GM18951 (cell line): ENCODE measurements at regions not wholly inside any gene's neighbourhood (a gene's known extent, or its start where the extent isn't known, plus 50 kb on each side); places are given as distances from the start of the nearest gene placed in this dataset.
"Not testable (repeated sequence)": the region's sequence is repeated elsewhere in the genome, so short reads cannot be mapped to it uniquely, and the experiment has no call there.

ENCODE experiments used
- POLR2A ChIP-seq: IDR thresholded peaks from 4 replicates; pipeline ENCODE4 v1.6.1; 2011; ENCODE audit warnings: mild to moderate bottlenecking; ENCODE audit not compliant: insufficient read length, insufficient read depth; ENCODE audit errors: extremely low read depth
- in situ Hi-C: fragments of 300-500 bp; cut with MboI; formaldehyde crosslinking; loops from one replicate; pipeline ENCODE4 v1.12.0; 2022; ENCODE audit warnings: low sequenced_read_pairs, mixed read lengths, inconsistent platforms; ENCODE audit not compliant: unreplicated experiment

- TF ChIP-seq POLR2A, result no peak
Observed at GRCh38 chr1:22210636-22211035, 67.7 kb upstream of the WNT4 start.

GRCh38 chr1:22211459-22211858 lies 68.6 kb upstream of the WNT4 start:
- in situ Hi-C loops, result not testable (repeated sequence)

More at GRCh38 chr1:22210636-22211035, 67.7 kb upstream of the WNT4 start:
- in situ Hi-C loops, result no loop called here

GRCh38 chr1:22212400-22213233 lies 69.7 kb upstream of the WNT4 start:
- TF ChIP-seq POLR2A, result no peak
- in situ Hi-C loops, result no loop called here

GRCh38 chr1:22216210-22216883 lies 73.5 kb upstream of the WNT4 start:
- TF ChIP-seq POLR2A, result no peak
- in situ Hi-C loops, result loop anchor here (5.0 kb wide), 1 partner anchor 86 kb away; no protein-coding TSS in a partner anchor

GRCh38 chr1:22216966-22217365 lies 74.1 kb upstream of the WNT4 start:
- TF ChIP-seq POLR2A, result no peak
- in situ Hi-C loops, result loop anchor here (5.0 kb wide), 1 partner anchor 85 kb away; no protein-coding TSS in a partner anchor

GRCh38 chr1:22217811-22218460 lies 75.0 kb upstream of the WNT4 start:
- no peak for TF ChIP-seq POLR2A
- in situ Hi-C loops, result loop anchor here (5.0 kb wide), 1 partner anchor 84 kb away; no protein-coding TSS in a partner anchor

GRCh38 chr1:22218618-22219250 lies 75.8 kb upstream of the WNT4 start:
- in situ Hi-C loops, result loop anchor here (5.0 kb wide), 1 partner anchor 84 kb away; no protein-coding TSS in a partner anchor

GRCh38 chr1:22221233-22221780 lies 78.4 kb upstream of the WNT4 start:
- in situ Hi-C loops, result no loop called here
- no peak for TF ChIP-seq POLR2A

More at GRCh38 chr1:22218618-22219250, 75.8 kb upstream of the WNT4 start:
- no peak for TF ChIP-seq POLR2A

GRCh38 chr1:22222723-22223122 lies 79.8 kb upstream of the WNT4 start:
- in situ Hi-C loops, result no loop called here
- no peak for TF ChIP-seq POLR2A

GRCh38 chr1:22223176-22223575 lies 80.3 kb upstream of the WNT4 start:
- in situ Hi-C loops, result no loop called here
- no peak for TF ChIP-seq POLR2A

GRCh38 chr1:22224091-22224490 lies 81.2 kb upstream of the WNT4 start:
- in situ Hi-C loops, result no loop called here
- TF ChIP-seq POLR2A, result no peak

GRCh38 chr1:22224631-22225030 lies 81.7 kb upstream of the WNT4 start:
- TF ChIP-seq POLR2A, result no peak
- in situ Hi-C loops, result no loop called here

GRCh38 chr1:22225858-22226589 lies 83.1 kb upstream of the WNT4 start:
- in situ Hi-C loops, result no loop called here
- TF ChIP-seq POLR2A, result no peak
